ENCODE measurements at regions not wholly inside any gene's neighbourhood (a gene's known extent, or its start where the extent isn't known, plus 50 kb on each side); places are given as distances from the start of the nearest gene placed in this dataset.

DNA sequence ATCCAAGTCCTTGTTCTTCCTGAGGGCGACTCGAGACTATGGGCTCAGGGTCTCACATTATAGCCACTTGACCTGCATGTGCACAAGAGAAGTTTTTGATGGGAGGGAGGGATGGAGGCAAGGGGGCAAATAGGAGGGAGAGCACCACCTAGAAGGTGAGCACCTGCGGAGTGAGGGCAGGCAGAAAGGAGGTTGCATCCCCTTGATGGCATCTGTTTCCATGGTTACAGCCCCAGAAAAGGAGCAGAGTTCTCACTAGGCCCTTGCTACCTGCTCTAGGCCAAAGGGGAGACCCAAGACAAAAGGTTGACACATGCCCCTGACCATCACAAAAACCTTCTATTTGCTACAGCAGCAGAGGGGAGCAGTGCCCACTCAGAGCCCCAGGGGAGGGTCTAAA, 131.5 kb upstream of the SERTAD2 start (continued):
- TF ChIP-seq, protein P1, sequence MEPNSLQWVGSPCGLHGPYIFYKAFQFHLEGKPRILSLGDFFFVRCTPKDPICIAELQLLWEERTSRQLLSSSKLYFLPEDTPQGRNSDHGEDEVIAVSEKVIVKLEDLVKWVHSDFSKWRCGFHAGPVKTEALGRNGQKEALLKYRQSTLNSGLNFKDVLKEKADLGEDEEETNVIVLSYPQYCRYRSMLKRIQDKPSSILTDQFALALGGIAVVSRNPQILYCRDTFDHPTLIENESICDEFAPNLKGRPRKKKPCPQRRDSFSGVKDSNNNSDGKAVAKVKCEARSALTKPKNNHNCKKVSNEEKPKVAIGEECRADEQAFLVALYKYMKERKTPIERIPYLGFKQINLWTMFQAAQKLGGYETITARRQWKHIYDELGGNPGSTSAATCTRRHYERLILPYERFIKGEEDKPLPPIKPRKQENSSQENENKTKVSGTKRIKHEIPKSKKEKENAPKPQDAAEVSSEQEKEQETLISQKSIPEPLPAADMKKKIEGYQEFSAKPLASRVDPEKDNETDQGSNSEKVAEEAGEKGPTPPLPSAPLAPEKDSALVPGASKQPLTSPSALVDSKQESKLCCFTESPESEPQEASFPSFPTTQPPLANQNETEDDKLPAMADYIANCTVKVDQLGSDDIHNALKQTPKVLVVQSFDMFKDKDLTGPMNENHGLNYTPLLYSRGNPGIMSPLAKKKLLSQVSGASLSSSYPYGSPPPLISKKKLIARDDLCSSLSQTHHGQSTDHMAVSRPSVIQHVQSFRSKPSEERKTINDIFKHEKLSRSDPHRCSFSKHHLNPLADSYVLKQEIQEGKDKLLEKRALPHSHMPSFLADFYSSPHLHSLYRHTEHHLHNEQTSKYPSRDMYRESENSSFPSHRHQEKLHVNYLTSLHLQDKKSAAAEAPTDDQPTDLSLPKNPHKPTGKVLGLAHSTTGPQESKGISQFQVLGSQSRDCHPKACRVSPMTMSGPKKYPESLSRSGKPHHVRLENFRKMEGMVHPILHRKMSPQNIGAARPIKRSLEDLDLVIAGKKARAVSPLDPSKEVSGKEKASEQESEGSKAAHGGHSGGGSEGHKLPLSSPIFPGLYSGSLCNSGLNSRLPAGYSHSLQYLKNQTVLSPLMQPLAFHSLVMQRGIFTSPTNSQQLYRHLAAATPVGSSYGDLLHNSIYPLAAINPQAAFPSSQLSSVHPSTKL (CRISPR knock-in tag; IDR thresholded peaks at IDR 0.05), result no peak
- TF ChIP-seq ZSCAN25 (CRISPR knock-in tag; IDR thresholded peaks at IDR 0.05) (0 out of 2 replicates have a peak, but pooled peaks have one; percentile 3), NRL (CRISPR knock-in tag; IDR thresholded peaks at IDR 0.05; ENCODE audit: borderline replicate concordance) (peak; percentile 13; the same call in 1 of the 2 replicates), ZNF205 (CRISPR knock-in tag; IDR thresholded peaks at IDR 0.05) (no peak), ZNF619 (CRISPR knock-in tag; IDR thresholded peaks at IDR 0.05) (no peak), MBD4 (IDR thresholded peaks at IDR 0.05; ENCODE audit: borderline replicate concordance, low read length) (no peak), ZNF563 (CRISPR knock-in tag; IDR thresholded peaks at IDR 0.05) (no peak), ZFP36L2 (CRISPR knock-in tag; IDR thresholded peaks at IDR 0.05) (no peak), ZNF652 (CRISPR knock-in tag; IDR thresholded peaks at IDR 0.05; ENCODE audit: borderline replicate concordance, low read depth) (no peak), ZNF577 (CRISPR knock-in tag; IDR thresholded peaks at IDR 0.05; ENCODE audit: borderline replicate concordance, low read depth) (no peak)

DNA sequence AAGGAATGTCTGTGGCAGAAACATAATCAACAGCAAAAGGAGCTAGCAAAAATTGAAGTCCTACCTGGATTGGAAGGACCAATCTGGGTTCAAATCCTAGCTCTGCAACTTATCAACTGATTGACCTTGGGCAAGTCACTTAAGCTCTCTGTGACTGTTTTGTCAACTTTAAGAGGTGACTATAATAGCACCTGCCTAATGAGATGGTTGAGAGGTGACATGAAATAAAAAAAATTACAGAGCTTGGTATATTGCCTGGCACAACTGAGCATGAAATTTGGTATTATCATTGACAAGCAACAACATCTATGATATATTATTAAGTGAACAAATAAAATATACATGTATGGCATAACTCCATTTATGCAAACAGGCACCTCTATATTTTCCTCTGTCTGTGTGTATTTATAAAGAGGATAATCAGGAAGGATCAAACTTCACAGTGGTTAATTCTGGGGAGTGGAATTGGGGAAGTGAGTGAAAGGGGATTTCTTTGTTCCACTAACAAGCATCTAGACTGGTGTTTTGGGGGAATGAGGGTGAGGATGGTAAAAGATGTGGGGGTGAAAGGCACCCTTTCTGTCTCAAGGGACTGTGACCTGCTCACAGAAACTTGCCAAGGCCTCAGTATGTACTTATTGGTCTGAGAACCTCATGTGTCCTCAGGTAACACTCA, 132.8 kb upstream of the SERTAD2 start:
- FAIRE-seq, result no peak

More for the DNA sequence above, 132.8 kb upstream of the SERTAD2 start:
- intact Hi-C loops (cut with micrococcal nuclease; ENCODE audit: unreplicated experiment) (no loop called here), in situ Hi-C loops (cut with HindIII; ENCODE audit: extremely low pct_ligation_motif_present, low pct_unique_long_range_greater_than_20kb) (no loop called here)
- no TSS peak for BruUV-seq (replicated peaks)
- H2AFZ ChIP-seq (ENCODE audit: low read length), result no peak overlapping the region
- H3K4me2 ChIP-seq (ENCODE audit: low read depth, low read length), result no peak overlapping the region
- ChIA-PET CTCF (ENCODE audit: low intra/inter-chr PET ratio, low total read pairs) (no interaction called here), POLR2A (interaction anchor here (1.2 kb wide), 1 partner anchor 16 kb away, joined by 3 read pairs; no protein-coding TSS in a partner anchor)
- H3K36me3 ChIP-seq (replicated peaks in 1 of 2; ENCODE audit: control insufficient read depth in 1 of 2, insufficient read depth in 2 of 2, low read length in 2 of 2), result no peaks in the 10 kb centered on the region
- H4K20me1 ChIP-seq (ENCODE audit: insufficient read depth, low read length), result no peaks in the 10 kb centered on the region
- H3K9ac ChIP-seq (ENCODE audit: insufficient read depth, low read depth, low read length), result no peak overlapping the region
- H3K9me3 ChIP-seq (ENCODE audit: low read length), result no peaks in the 10 kb centered on the region
- TF ChIP-seq ZNF576 (CRISPR knock-in tag; IDR thresholded peaks at IDR 0.05) (no peak), ZNF382 (CRISPR knock-in tag; IDR thresholded peaks at IDR 0.05; ENCODE audit: borderline replicate concordance) (no peak)
- peaks cover 0 to 12% of the 10 kb centered on the region in 2 experiments; a peak in 2 of 5 replicates for H3K27me3 ChIP-seq (ENCODE audit: control insufficient read depth in 1 of 2, insufficient read depth in 2 of 2, low read length in 2 of 2)
- H3K4me3 ChIP-seq (replicated peaks in 1 of 3; ENCODE audit: insufficient read depth in 1 of 3, low read depth in 2 of 3, low read length in 3 of 3), result no peak overlapping the region
- no peak overlapping the region for H3K27ac ChIP-seq (ENCODE audit: extremely low read length, insufficient read depth, low read length)
- DNase-seq (ENCODE audit: low spot score) (no peak), ATAC-seq (no peak)
- H3K79me2 ChIP-seq (ENCODE audit: insufficient read depth, low read length), result no peaks in the 10 kb centered on the region
- H3K4me1 ChIP-seq (ENCODE audit: insufficient read depth, low read length), result peaks cover 32% of the 10 kb centered on the region

Measured in HepG2 (cell line).